Loucy (cell line): ENCODE measurements at regions not wholly inside any gene's neighbourhood (a gene's known extent, or its start where the extent isn't known, plus 50 kb on each side); places are given as distances from the start of the nearest gene placed in this dataset.

Experiments used
- CTCF ChIP-seq: fragments of 200-600 bp; sonication (generic); conservative IDR thresholded peaks from 2 replicates; pipeline ENCODE4 v1.5.1; 2014; ENCODE audit warnings: mild to moderate bottlenecking, antibody characterized with exemption, low read length
- EZH2phosphoT487 ChIP-seq: fragments of 200-600 bp; IDR thresholded peaks from 2 replicates; pipeline ENCODE4 v1.6.1; 2018; ENCODE audit warnings: antibody characterized with exemption, mild to moderate bottlenecking, moderate library complexity, borderline replicate concordance

- no peak for TF ChIP-seq CTCF
- TF ChIP-seq EZH2phosphoT487: no peak
Observed at GRCh38 chr10:62735464-62736167, 68.9 kb upstream of the ADO start.
